GM18498 (cell line): ENCODE measurements at regions not wholly inside any gene's neighbourhood (a gene's known extent, or its start where the extent isn't known, plus 50 kb on each side); places are given as distances from the start of the nearest gene placed in this dataset.
A peak's percentile ranks its signal among the peaks of the same experiment; 100 is the strongest.

ENCODE experiments used
- ATAC-seq: cut with Tn5 transposase; IDR thresholded peaks from one replicate; pipeline ENCODE4 v1.9.1; 2021; ENCODE audit warnings: mild to moderate bottlenecking, moderate library complexity; ENCODE audit not compliant: unreplicated experiment

GRCh38 chr15:38042707-38043445 lies 108.4 kb downstream of the TMCO5A start:
- no peak for ATAC-seq

DNA sequence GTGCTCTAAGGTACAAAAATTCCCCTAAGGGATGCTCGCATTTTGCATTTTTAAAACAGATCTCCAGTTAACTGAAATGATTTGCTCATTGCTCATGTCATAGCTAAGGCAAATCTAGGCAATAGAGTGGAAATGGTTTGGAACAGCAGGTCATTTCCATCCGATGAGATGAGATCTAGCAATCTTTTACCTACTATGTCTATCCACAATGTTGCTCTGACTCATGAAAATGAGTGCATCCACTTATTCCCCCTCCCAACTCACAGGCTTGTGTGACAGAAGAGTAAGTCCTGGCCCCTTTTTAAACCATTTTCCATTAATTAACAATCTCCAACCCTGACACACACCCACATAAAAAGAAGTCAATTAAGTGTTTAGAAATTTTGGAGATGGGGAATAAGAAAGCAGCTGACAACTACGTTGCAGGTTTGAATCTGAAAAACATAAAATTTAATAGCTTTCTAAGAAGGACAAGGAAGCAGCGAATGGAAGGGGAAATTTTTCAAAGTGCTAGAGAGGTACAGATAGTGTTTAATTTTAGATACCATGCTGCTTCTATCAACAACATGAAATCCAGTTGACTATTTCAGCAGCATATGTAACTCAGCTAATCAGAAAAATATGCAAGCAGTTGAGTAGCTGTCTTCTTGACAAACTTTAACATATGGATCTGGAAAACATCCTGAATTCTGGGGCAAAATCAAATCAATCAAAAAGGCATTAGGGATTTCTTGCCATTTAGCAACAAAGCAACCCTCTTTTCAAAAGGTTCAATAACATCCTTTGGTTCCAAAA lies 112.0 kb downstream of the TMCO5A start:
- ATAC-seq = no peak

- ATAC-seq = peak; percentile 56
Measured at GRCh38 chr15:38048001-38048455, 113.6 kb downstream of the TMCO5A start.

DNA sequence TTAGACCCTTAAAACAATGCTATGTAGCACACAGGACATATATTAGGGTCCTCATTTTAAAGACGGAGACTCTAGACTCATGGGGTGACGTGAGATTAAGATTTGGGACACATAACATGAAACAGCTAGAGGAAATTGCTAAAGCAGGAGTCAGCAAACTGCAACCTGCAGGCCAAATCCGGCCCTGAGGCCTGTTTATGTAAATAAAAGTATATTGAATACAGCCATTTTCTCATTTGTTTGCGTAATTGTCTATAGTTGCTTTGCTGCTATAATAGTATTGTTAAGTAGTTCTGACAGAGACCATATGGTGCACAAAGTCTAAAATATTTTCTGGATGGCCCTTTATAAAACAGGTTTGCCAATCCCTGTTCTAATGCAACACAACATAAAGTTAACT lies 115.5 kb downstream of the TMCO5A start:
- ATAC-seq = no peak

- ATAC-seq = no peak
Measured at GRCh38 chr15:38050529-38051448, 116.3 kb downstream of the TMCO5A start.

DNA sequence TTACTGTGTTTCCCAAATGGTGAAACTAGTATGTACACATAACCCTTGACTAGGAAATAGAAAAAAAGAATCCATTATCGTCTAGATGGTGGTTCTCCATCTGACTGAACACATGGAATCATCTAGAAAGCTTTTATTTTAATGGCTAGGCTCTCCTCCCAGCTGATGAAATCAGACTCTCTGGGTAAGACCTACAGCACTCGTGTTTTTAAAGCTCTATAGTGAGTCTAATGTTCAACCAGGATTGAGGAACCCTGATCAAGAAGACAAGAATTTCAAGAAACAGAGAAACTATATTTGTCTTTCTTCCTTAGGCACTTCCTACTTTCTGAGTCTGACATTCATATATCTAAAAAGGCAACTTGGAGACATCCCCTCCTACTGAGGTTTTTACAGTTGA lies 118.8 kb downstream of the TMCO5A start:
- ATAC-seq = no peak

GRCh38 chr15:38053776-38054175 lies 119.3 kb downstream of the TMCO5A start:
- no peak for ATAC-seq

- ATAC-seq = no peak
Measured at GRCh38 chr15:38054488-38054887, 120.0 kb downstream of the TMCO5A start.

DNA sequence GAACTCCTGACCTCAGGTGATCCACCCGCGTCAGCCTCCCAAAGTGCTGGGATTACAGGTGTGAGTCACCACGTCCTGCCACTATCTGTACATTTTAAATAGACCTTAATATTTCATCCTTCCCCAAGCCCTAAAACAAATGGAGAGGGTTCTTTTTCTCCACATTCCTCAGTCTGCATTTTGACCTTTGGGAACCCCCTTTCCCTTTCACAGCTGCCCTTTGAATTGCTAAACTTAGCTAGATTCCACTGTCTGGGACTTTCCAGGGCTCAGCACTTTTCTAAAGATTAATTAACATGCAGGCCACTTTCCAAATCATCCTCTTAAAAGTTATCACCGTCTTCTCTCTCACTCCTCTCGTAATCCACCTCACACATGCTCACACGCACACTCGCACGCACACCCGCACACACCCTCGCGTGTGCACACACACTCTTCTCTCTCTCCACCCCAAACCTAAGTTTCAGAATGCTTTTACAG lies 124.2 kb downstream of the TMCO5A start:
- no peak for ATAC-seq

DNA sequence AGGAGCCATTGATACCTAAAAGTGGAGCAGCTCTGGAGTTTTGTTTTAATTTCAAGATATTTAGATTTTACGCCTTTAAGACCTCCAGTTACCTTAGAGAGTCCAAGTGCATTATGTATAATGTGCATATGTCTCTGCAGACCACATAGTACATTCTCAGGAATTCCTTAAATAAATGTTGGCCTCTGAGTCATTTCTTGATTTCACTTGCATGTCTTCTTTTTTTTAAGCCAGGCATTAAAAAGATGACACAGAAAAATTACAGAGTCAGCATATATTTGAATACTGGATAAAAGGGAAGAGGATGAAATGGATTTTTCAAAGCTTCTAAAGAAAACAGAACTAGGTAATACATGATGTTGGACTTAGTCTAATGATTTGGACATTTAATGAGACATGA lies 125.2 kb downstream of the TMCO5A start:
- ATAC-seq = no peak

- ATAC-seq = no peak
Measured at GRCh38 chr15:38061856-38062649, 127.6 kb downstream of the TMCO5A start.

DNA sequence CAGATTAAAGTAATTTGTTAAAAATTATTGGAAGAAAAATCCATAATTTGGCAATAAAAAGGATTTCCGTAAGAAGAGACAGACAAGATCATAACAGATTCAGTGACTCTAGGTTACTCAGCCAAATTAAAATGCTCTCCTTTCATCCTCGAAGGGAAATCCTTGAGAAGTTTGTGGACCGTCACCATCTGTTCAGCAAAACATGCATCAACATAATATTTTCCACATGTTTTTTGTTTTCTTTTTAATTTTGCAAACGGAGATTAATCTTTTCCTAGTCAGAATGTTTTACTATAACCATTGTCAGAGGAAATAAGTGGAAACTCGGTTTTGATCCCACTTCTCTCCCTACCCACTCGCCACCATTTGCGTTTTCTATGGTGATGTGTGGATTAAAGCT lies 128.3 kb downstream of the TMCO5A start:
- ATAC-seq = no peak

DNA sequence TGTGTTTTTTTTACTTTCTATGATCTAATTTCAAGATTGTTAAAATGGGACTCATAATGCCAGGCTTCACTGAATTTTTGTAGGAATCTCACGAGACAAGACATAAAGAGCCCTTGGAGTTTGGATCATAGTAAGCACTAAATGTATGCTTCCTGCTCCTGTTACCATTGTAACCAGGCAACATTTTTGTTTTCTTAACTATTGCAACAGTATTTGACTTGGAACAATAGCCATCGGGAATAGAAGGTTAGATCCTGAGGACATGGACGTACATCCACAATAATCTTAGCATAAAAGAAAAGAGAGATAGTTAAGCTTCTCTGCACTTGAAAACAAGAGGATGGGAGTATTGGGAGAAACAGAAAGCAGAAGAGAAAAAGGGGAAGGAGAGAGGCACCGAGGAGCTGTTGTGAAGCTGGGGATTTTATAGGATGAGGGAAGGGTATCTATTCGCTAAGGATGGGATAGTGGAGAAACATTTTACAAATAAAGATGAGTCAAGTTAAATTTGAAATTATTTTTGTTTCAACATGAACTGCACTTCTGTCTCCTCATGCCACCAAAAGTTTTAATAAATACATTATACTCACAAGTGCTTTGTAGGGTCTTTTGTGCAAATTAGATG lies 131.4 kb downstream of the TMCO5A start:
- no peak for ATAC-seq

GRCh38 chr15:38066612-38067011 lies 132.2 kb downstream of the TMCO5A start:
- no peak for ATAC-seq

- ATAC-seq = peak; percentile 78
Measured at GRCh38 chr15:38068626-38069391, 134.4 kb downstream of the TMCO5A start.

DNA sequence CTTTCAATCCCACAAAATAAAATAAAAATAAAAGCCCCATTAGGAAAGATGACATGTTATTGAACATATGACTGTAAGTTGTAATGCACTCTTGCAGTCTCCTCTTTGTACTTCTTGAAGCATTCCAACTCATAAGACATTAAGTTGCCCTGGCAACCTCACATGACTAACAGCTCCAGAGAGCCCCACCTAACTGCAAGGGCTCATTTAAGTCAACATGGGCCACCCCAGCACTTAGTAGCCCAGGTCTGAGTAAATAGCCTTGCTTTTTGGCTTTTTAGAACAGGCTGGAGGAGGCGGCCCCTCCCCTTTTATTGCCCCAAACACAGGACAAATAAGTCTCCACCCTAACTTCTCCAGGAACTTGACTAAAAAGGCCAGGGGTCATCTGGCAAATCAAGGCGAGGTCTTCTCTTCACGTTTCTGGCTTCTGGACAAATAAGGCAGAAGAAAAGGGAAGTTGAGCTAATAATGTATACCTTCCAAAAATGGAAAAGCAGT lies 135.1 kb downstream of the TMCO5A start:
- no peak for ATAC-seq

- ATAC-seq = no peak
Measured at GRCh38 chr15:38070778-38071177, 136.3 kb downstream of the TMCO5A start.

DNA sequence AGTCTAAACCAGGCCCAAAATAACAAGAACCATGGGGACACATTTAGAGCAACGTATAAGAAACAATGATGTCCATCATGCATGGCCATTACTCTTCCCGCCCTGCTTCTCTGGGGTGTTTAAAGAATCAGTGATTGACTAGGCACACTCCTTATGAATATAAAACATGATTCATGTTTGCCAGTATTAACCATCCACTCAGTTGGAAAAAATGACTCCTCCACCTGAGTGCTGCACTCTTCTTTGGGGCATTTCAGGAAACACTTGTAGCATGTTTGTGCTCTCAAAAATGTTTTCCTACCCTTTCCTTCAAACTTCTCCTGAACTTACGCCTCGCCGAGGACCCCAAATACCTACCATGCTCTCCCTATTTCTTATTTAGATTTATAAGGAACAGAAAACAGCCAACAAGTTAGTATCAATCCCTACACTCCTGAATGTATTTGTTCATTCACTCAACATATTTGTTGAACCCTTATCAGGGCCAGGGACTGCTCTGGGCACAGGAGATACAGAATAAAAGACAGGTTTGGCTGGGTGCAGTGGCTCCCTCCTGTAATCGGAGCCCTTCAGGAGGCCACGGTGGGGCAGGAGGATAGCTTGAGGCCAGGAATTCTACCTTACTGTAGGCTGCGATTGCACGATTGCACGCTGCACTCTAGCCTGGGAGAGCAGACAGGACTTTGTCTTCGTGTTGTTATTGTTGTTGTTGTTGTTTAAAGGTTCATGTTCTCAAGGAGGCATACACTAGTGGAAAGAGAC lies 137.0 kb downstream of the TMCO5A start:
- ATAC-seq = no peak
